Posterior vena cava (tissue), 2 donors: ENCODE measurements at regions not wholly inside any gene's neighbourhood (a gene's known extent, or its start where the extent isn't known, plus 50 kb on each side); places are given as distances from the start of the nearest gene placed in this dataset.

Source experiments
- DNase-seq: peaks from one replicate; pipeline ENCODE4 v3.0.0-alpha.2; 2020; ENCODE audit warnings: low spot score
- intact Hi-C, 2 donors: fragments of 100-400 bp; cut with DNase I; formaldehyde crosslinking; loops; one replicate each; pipeline versions ENCODE4 v1.14.1 to v1.14.2; 2022 to 2023
- donor health status: DM: yes; HTN: yes; CAD: no.
- donor health status: DM: yes; HTN: yes; CAD: no.

DNA sequence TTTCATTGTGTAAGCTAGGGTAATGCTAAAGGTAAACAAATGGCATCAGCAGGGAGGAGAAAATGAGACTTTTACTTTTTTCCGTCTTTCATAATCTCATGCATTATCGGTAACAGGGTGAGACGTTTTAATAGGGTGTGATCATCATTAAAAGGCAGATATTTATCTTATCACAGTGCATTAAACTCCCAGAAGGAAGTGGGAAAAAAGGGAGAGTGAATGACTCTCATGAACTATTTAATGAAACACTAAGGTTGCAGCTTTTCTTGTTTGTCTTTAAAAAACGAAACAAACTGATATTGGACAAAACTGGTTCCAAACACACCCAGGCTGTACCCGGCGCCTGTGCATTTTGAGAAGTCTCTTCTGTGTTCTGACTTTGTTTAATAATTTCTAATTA lies 1936.8 kb upstream of the PIK3C3 start:
- intact Hi-C loops = no loop called here
- DNase-seq = no peak

DNA sequence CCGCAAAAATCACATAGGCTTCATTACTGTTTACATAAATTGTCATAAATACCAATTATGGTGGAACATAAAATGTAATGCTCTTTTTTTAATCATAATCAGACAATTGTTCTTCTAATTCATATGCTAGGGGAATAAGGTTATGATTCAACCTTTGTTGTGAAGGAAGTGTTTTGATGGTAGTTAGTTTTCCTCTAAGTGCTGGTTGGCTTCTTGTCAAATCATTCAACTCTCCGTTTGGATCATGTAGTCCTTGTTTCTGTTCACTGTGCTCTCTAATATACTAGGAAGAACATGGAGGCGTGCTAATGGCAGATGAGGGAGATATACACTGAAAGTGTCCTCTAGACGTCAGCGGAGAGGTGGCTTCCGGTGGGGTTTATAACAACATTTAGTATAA lies 1938.0 kb upstream of the PIK3C3 start:
- DNase-seq = no peak

DNA sequence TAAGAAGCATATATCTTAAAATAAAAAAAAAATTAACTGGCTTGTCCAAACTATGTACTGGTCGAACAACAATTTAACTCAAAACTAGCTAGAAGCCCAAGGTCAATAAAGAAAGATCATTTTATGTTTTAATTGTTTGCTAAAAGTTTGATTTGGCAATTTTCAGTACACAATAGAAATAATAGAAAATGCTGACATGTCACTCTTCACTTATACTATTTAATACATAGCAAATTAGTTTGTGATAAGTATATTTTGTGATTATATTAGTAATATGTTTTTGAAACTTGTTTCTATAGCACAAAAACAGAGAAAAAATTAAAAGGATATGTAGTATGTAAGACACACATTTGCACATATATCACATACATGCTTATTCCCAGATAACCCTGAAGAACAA lies 1938.6 kb upstream of the PIK3C3 start:
- no peak for DNase-seq
- intact Hi-C loops = no loop called here

More for the DNA sequence above, 1938.0 kb upstream of the PIK3C3 start:
- intact Hi-C loops = no loop called here

DNA sequence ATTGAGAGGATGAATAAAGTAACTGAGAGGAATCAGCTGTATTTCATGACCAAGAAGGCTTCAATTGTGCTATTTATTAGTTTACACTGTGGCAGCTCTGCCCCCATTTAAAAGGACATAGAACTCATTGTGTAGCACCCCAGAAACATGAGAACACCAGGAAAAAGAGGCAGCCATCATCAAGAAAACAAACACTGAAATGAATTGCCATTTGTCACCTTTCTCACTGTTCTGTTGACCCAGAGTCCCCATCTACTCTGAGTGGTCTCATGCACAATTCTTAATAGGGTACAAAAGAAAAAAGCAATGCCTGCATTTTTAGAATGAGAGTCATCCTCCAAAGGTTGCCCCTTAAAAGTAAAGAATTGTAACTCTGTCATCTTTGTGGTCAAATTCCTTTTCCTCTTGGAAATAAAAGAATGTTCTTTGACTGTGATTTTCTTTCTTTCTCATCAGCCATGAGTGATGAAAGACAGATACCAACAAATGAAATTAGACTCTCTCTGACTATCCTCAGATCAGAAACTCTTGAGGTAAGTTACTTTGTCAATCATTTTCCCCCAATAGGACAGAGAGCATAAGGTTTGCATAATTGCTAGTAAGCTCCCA lies 1941.9 kb upstream of the PIK3C3 start:
- DNase-seq = no peak
- intact Hi-C loops = no loop called here

DNA sequence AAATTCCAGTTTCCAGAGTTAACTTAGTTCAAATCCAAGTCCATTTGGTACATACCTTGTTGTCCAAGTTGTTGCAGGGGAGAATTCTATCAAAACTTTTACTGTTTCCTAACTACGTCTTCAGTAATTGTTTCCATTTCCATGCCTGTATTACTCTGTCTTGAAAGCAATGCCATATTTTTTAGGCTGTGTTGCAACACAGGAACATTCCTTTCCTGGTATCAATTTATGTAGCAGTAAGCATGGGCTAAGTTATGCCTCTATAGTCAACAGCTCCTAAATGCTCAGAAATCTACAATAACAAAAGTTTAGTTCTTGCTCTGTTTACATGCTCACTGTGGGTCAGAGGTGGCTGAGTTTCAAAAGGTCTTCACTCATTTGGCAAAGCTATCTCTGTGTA lies 1943.8 kb upstream of the PIK3C3 start:
- DNase-seq = no peak
- intact Hi-C loops = no loop called here

DNA sequence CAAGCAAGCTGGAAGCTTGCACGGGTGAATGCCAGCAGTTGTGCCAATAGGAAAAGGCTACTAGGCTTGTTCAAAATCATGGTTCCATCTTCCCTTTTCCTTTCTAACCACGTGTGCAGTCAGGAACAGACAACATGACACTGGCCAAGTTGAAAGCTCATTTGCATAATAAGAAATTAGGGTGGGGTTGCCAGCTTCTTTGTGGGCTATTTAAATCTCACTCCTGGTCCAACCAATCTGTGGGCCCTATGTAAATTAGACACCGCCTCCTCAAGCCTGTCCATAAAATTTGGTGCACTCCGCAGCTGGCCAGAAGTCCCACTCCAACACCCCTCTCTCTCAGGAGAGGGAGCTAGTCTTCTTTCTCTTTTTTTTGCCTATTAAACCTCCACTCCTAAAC lies 1948.4 kb upstream of the PIK3C3 start:
- intact Hi-C loops = no loop called here
- DNase-seq = no peak

DNA sequence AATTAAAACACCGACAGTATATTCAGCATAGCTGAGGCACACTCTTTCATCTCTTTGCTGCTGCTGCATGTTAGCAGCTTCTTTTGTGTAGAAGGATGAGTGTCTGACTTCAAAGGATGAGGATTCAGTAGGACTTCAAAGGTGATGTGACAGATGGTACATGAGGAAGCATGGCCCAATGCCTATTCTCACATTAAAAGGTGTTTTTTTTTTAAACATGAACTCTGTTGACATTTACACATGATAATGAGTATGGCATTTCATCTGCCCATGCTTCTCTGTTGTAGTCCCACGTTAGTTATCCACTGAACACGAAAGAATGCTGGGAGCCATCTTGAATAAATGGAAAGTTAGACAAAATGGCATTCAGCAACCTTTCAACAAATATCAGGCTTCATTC lies 1950.8 kb upstream of the PIK3C3 start:
- no peak for DNase-seq
- intact Hi-C loops = no loop called here

DNA sequence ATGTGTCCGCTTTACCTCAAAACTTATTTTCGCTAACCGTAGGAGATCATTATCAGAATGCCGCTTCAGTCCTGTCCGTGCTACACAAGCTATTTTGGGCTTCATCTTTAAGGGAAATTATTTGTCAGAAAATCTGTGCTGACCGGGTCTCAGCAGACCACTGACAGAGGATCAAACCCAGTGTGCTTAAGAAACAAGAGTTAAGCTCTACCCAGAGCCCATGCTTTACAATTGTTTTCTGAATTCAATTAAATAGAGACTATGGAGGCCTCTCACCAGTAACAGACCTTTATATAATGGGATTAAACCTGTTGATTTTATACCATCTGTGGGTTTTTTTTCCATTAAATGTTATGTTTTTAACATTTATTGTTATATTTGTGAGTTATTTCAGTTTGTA lies 1956.7 kb upstream of the PIK3C3 start:
- no peak for DNase-seq
- intact Hi-C loops = no loop called here

DNA sequence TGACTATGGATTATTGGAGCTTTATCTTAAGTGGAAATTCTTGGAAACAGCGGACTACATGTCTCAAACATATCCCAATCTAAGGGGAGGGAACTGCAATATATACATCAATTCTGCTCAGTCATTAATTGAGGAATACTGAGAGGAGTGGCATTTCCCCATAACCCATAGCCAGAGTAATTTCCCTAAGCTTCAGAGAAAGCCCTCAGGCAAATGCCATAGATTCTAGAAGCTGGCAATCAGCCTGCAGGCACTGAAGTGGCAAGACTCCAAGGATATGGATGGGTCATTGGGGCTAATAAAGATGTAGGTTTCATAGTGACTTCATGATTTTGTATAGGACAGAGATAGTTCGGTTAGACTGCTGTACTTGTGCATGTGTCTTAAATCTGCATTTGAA lies 1960.5 kb upstream of the PIK3C3 start:
- intact Hi-C loops = no loop called here
- no peak for DNase-seq

DNA sequence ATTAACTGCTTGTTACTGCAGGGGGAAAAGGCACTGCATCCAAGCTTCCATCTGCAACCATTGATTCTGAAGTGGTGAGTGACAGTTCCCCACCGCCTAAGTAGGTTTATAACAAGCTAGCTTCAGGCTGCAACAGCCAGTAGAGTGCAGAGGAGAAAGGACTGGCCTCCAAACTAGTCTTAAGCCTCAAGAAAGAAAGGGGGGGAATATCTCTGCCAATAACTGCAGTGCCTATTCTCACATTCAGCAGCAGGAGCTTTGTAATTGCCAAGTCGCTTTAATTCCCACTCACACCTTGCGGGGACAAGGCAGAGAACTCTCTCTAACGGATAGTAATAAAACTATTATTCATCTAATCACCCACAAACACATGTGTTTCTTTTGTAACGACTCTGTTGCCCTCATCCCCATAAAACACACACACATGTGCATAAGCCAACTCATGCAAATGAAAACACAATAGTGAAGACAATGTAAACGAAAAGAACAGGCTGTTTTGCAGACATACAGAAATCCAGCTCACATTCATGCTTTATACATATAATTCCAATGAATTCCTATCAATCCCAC lies 1963.3 kb upstream of the PIK3C3 start:
- intact Hi-C loops = no loop called here
- no peak for DNase-seq

DNA sequence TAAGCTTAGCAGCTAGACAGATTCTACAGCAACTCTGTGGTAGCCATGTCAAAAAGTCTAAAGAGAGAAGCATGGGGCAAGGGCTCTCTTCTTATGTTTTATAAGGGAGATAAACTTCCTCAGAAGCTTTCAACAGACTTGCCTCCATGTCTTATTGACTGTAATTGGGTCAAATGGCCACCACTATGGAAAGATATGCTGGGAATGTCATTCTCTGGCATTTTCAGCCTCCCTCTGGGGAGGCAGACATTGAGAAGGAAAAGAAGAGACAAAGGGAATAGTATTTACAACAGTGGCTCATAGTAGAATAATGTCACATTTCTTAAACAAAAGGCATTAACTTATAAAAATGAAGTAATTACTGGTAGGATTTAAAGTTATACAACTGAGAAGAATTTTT lies 1964.5 kb upstream of the PIK3C3 start:
- intact Hi-C loops = no loop called here
- no peak for DNase-seq

DNA sequence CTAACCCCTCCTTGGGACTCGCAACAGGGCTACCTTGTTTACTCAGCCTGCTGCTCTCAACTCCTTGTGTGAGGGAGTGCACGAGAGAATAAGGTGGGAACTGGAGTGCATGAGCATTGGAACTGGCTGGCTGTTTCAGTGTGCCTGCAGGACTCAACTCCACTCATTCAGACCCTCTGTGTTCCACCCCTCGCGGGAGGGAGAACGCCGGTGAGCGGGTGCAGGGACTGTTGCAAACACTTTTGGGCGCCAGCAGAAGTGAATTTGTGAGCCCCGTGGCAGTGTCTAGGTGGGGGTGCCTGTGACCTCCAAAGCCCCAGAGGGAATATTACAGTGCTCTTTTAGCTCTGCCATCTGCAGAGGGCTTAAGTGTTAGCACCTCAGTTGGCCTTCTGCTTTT lies 1978.3 kb upstream of the PIK3C3 start:
- intact Hi-C loops = no loop called here
- peak; percentile 68 for DNase-seq

DNA sequence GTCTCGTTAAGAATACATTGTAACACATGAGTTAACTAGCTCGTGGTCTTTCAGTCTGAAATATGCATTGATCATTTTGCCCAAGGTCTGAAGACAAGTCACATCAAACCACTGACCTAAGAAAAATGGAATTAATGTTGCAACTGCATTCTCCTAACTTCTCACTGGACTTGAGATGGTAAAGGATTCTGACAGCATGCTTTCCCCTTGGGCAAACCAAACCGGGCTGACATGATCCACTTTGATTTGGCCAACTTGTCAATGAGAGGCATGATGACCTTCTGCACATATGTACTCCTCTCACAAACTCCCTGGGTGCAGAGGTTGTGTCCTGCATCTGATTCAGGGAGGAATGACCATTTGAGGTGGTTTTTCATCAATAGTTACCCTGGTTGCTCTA lies 1982.5 kb upstream of the PIK3C3 start:
- intact Hi-C loops = no loop called here
- no peak for DNase-seq

DNA sequence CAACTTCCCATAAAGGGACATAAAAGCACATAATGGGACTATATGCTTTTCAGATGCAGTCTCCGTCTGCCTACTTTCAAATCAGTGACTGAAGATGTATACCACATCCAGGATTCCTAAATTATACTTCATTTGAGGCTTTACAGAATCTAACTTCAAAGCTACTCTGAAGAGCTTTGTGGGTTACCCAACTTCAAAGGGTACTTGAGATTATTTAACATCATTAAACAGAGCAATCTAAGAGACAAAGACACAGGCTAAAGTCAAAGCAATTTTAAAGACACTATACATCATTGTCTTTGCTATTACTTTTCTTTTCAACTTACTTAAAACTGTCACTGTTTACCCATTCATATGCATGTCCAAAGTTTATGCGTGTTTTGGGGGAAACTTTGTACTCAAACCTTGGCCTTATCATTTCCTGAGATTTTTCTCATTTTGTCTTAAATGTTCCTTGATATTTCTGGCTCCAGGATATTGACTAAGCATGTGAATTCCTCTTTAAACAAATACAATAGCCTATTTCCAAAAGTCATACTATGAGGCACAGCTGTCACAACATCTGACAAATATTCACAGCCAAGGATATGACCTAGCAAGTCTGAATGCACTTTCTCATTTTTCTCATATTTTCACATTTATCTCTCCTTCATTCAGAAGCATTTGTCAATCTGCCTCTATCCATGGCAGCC lies 1985.1 kb upstream of the PIK3C3 start:
- DNase-seq = no peak
- intact Hi-C loops = no loop called here

DNA sequence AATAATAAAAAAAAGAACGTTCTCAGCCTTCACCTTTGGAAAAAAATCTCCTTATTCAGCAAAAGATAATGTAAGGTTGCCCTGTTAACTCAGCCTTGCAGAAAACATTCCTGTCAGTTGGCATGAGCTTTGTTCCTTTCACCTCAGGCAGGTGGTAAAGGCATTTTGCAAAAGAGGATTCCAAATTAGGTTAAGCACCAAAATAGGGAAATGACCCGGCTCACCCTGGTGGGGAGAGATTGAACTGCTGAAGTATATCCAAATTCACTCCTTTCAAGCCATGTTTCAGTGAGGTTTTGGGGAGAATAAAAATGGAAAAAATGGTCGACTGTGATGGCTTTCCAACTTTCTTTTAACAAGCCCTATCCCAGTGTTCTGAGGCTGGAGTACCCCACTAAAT lies 1988.8 kb upstream of the PIK3C3 start:
- DNase-seq = no peak
- intact Hi-C loops = no loop called here

DNA sequence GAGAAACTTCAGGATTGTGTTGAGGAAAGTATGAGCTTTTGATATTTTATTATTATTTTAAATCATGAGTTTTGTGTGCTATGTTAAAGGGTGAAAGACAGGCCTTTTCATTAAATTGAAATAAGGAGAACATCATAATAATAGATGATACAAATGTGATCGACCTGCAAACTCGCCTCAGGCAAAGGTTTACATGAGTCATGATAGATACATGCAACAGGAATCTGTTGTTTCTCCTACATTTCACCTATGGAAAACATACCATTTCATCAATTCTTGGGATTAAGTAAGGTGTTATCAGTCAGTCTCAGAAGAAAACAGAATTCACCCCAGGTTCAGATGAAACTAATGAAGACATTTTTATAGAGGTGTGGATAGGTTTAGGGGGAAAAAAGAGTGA lies 1992.5 kb upstream of the PIK3C3 start:
- no peak for DNase-seq
- intact Hi-C loops = no loop called here

DNA sequence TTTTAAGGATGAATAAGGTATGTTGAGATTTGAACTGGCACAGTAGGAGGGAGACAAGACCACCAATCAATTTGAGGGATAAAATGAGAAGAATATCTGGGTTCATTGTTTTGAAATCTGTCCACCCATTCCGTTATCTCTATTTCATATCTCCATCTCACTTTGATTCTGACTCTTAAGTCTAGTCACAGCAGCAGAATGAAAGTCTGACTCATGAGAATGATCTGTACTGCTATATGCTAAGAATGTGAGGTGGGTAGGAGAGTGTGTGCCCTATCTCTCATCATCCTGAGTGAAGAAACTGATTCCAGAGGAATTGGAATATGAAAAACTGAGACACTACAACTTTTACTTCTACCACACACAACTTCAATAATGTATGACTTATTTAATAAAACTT lies 1994.5 kb upstream of the PIK3C3 start:
- no peak for DNase-seq
- intact Hi-C loops = no loop called here

DNA sequence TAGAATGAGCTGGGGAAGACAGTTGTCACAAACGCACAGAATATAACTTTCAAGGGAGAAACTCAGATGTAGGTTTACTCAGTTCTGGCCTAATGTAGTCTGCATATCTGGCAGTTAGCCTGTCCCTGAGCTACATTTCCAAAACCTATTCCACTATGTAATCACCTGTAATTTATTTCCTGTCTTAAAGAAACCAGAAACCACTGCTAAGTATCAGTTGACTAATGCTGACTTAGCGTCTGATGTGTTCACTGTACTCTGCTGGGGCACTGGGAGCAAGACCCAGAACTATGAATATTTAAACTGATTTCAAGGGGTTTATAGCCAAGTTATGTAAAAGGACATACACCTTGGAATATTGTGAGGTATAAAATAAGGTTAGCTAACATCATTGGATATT lies 1995.2 kb upstream of the PIK3C3 start:
- intact Hi-C loops = no loop called here
- no peak for DNase-seq

DNA sequence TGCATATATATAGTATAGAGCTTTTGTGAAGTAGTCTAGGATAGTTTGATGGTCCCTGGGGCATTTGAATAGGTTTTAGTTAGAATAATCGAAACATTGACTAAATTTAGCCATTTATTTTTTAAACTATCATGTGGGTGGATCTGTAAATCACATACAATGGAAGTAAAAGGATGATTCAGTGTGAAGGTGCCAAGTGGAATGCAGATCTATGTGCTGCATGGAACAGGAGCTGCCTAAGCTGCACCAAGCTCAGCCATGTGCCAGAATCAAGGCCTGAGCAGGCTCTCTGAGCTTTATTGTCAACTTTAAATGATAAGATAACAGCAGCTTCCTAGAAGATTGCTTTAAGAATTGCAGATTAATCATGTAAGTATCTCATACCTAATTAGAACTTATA lies 1996.2 kb upstream of the PIK3C3 start:
- no peak for DNase-seq
- intact Hi-C loops = no loop called here

DNA sequence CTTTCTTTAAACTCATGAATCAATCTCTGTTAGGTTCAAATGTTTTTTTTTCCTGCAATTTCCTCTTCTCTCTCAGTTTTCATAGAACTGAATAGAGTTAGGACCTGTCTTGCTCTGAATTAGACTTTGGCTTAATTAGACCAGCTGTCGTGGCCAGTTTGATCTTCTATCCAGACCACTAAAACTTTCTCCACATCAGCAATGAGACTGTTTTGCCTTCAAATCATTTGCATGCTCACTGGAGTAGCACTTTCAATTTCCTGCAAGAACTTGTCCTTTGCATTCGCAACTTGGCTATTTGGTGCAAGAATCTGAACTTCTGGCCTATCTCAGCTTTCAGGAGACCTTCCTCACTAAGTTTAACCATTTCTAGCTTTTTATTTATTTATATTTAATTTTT lies 2002.2 kb upstream of the PIK3C3 start:
- DNase-seq = no peak
- intact Hi-C loops = no loop called here

DNA sequence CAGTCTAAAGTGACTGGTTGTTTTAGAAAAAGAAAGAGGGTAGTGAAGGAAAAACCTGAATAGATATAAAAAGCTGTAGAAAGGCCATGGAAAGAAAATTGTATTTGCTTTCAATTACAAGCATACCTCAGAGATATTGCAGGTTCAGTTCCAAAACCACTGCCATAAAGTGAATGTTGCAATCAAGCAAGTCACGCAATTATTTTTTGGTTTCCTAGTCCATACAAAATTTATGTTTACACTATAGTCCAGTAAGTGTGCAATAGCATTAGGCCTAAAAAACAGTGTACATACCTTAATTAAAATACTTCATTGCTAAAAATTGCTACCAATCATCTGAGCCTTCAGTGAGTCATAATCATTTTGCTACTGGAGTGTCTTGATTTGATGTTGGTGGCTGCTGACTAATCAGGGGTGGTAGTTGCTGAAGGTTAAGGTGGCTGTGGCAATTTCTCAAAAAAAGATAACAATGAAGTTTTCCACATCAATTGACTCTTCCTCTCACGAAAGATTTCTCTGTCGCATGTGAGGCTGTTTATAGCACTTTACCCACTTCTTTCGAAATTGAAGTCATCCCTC lies 2003.8 kb upstream of the PIK3C3 start:
- intact Hi-C loops = no loop called here
- DNase-seq = no peak
